Activated naive CD8-positive, alpha-beta T cell treated with anti-CD3 and anti-CD28 coated beads, Interleukin-2, amount 10 ng/mL, durations not matched to agents 7 days and 5 days (primary cell): ENCODE measurements at regions not wholly inside any gene's neighbourhood (a gene's known extent, or its start where the extent isn't known, plus 50 kb on each side); places are given as distances from the start of the nearest gene placed in this dataset.

Source experiments
- ATAC-seq: fragments of 150-1000 bp; cut with Tn5 transposase; one replicate; pipeline ENCODE4 v1.10.0; 2021; ENCODE audit warnings: low read depth, moderate library complexity
- POLR2A ChIA-PET: fragments of 350-600 bp; sonication (Branson Sonifier 250); formaldehyde crosslinking; loops from one replicate; lab custom pipeline; 2021; ENCODE audit warnings: antibody characterized with exemption; lab: Charles Lee
- DNase-seq: peaks from one replicate; pipeline ENCODE4 v3.0.0; 2021
- H3K27ac Mint-ChIP-seq: one replicate; pipeline ENCODE4 v1.8.0; 2022; ENCODE audit warnings: mild to moderate bottlenecking, mixed read lengths
- H3K27me3 Mint-ChIP-seq: one replicate; pipeline ENCODE4 v1.8.0; 2022; ENCODE audit warnings: mild to moderate bottlenecking, moderate library complexity, mixed read lengths
- H3K36me3 Mint-ChIP-seq: one replicate; pipeline ENCODE4 v1.8.0; 2021; ENCODE audit warnings: mild to moderate bottlenecking, mixed read lengths
- H3K4me1 Mint-ChIP-seq: one replicate; pipeline ENCODE4 v1.8.0; 2021; ENCODE audit warnings: mixed read lengths
- H3K4me3 Mint-ChIP-seq: one replicate; pipeline ENCODE4 v1.8.0; 2022; ENCODE audit warnings: mild to moderate bottlenecking, moderate library complexity, mixed read lengths
- H3K9me3 Mint-ChIP-seq: one replicate; pipeline ENCODE4 v1.8.0; 2021; ENCODE audit warnings: mixed read lengths

GRCh38 chr9:82337351-82337750, 348.8 kb downstream of the SPATA31D1 start:
- POLR2A ChIA-PET: no interaction called here
- DNase-seq (no peak), ATAC-seq (no peak)
- Mint-ChIP-seq H3K9me3 (no peaks in the 10 kb centered on the region), H3K4me1 (no peaks in the 10 kb centered on the region), H3K27ac (no peak overlapping the region), H3K27me3 (no peaks in the 10 kb centered on the region), H3K36me3 (no peaks in the 10 kb centered on the region), H3K4me3 (no peak overlapping the region)

- Mint-ChIP-seq H3K9me3 (peaks cover 6% of the 10 kb centered on the region), H3K27ac (no peak overlapping the region), H3K27me3 (no peaks in the 10 kb centered on the region), H3K36me3 (no peaks in the 10 kb centered on the region), H3K4me3 (no peak overlapping the region), H3K4me1 (no peaks in the 10 kb centered on the region)
- DNase-seq (no peak), ATAC-seq (no peak)
- POLR2A ChIA-PET: no interaction called here
Observed at GRCh38 chr9:82342046-82342445, 353.5 kb downstream of the SPATA31D1 start.

GRCh38 chr9:82346040-82346439, 357.5 kb downstream of the SPATA31D1 start:
- POLR2A ChIA-PET: no interaction called here
- Mint-ChIP-seq H3K36me3 (no peaks in the 10 kb centered on the region), H3K4me3 (no peak overlapping the region), H3K9me3 (peaks cover 11% of the 10 kb centered on the region), H3K27ac (no peak overlapping the region), H3K27me3 (no peaks in the 10 kb centered on the region), H3K4me1 (no peaks in the 10 kb centered on the region)
- no peak for DNase-seq
- no peak for ATAC-seq

- H3K9me3 Mint-ChIP-seq: peaks cover 4% of the 10 kb centered on the region
- no peaks in the 10 kb centered on the region for H3K4me1 Mint-ChIP-seq
- ATAC-seq (no peak), DNase-seq (no peak)
- no peak overlapping the region for H3K4me3 Mint-ChIP-seq
- no peaks in the 10 kb centered on the region for H3K36me3 Mint-ChIP-seq
- POLR2A ChIA-PET: no interaction called here
- no peaks in the 10 kb centered on the region for H3K27me3 Mint-ChIP-seq
- H3K27ac Mint-ChIP-seq: no peak overlapping the region
Observed at GRCh38 chr9:82353631-82354278, 365.2 kb downstream of the SPATA31D1 start.

GRCh38 chr9:82354279-82354659, 365.7 kb downstream of the SPATA31D1 start:
- ATAC-seq: no peak
- H3K9me3 Mint-ChIP-seq: peaks cover 4% of the 10 kb centered on the region
- no peak for DNase-seq
- no peak overlapping the region for H3K27ac Mint-ChIP-seq
- no peaks in the 10 kb centered on the region for H3K27me3 Mint-ChIP-seq
- no peaks in the 10 kb centered on the region for H3K4me1 Mint-ChIP-seq
- no peaks in the 10 kb centered on the region for H3K36me3 Mint-ChIP-seq
- H3K4me3 Mint-ChIP-seq: no peak overlapping the region
- POLR2A ChIA-PET: no interaction called here

GRCh38 chr9:82356131-82356530, 367.6 kb downstream of the SPATA31D1 start:
- DNase-seq: no peak
- POLR2A ChIA-PET: no interaction called here
- peaks cover 4% of the 10 kb centered on the region for H3K9me3 Mint-ChIP-seq
- H3K27me3 Mint-ChIP-seq: no peaks in the 10 kb centered on the region
- no peak overlapping the region for H3K27ac Mint-ChIP-seq
- ATAC-seq: no peak
- H3K4me3 Mint-ChIP-seq: no peak overlapping the region
- no peaks in the 10 kb centered on the region for H3K36me3 Mint-ChIP-seq
- H3K4me1 Mint-ChIP-seq: no peaks in the 10 kb centered on the region

- H3K27me3 Mint-ChIP-seq: no peaks in the 10 kb centered on the region
- POLR2A ChIA-PET: no interaction called here
- DNase-seq (no peak), ATAC-seq (no peak)
- H3K4me1 Mint-ChIP-seq: no peaks in the 10 kb centered on the region
- H3K36me3 Mint-ChIP-seq: no peaks in the 10 kb centered on the region
- H3K9me3 Mint-ChIP-seq: peaks cover 4% of the 10 kb centered on the region
- no peak overlapping the region for H3K4me3 Mint-ChIP-seq
- no peak overlapping the region for H3K27ac Mint-ChIP-seq
Observed at GRCh38 chr9:82356871-82357270, 368.3 kb downstream of the SPATA31D1 start.

- peaks cover 2% of the 10 kb centered on the region for H3K9me3 Mint-ChIP-seq
- H3K4me1 Mint-ChIP-seq: no peaks in the 10 kb centered on the region
- no peak overlapping the region for H3K4me3 Mint-ChIP-seq
- POLR2A ChIA-PET: no interaction called here
- DNase-seq (no peak), ATAC-seq (no peak)
- H3K27ac Mint-ChIP-seq: no peak overlapping the region
- no peaks in the 10 kb centered on the region for H3K36me3 Mint-ChIP-seq
- H3K27me3 Mint-ChIP-seq: no peaks in the 10 kb centered on the region
Observed at GRCh38 chr9:82363198-82363597, 374.6 kb downstream of the SPATA31D1 start.

- Mint-ChIP-seq H3K4me3 (no peak overlapping the region), H3K9me3 (peaks cover 2% of the 10 kb centered on the region)
- no peak for ATAC-seq
Observed at GRCh38 chr9:82363682-82364081, 375.1 kb downstream of the SPATA31D1 start.

GRCh38 chr9:82367016-82367415, 378.4 kb downstream of the SPATA31D1 start:
- no peak for DNase-seq
- Mint-ChIP-seq H3K27ac (no peak overlapping the region), H3K4me1 (no peaks in the 10 kb centered on the region), H3K36me3 (no peaks in the 10 kb centered on the region), H3K4me3 (no peak overlapping the region), H3K9me3 (no peaks in the 10 kb centered on the region), H3K27me3 (no peaks in the 10 kb centered on the region)
- POLR2A ChIA-PET: no interaction called here
- no peak for ATAC-seq

More at GRCh38 chr9:82363682-82364081, 375.1 kb downstream of the SPATA31D1 start:
- Mint-ChIP-seq H3K27me3 (no peaks in the 10 kb centered on the region), H3K4me1 (no peaks in the 10 kb centered on the region), H3K27ac (no peak overlapping the region), H3K36me3 (no peaks in the 10 kb centered on the region)
- DNase-seq: no peak
- POLR2A ChIA-PET: no interaction called here

GRCh38 chr9:82367929-82368328, 379.4 kb downstream of the SPATA31D1 start:
- H3K27ac Mint-ChIP-seq: no peak overlapping the region
- DNase-seq: no peak

GRCh38 chr9:82369251-82369945, 380.8 kb downstream of the SPATA31D1 start:
- Mint-ChIP-seq H3K4me1 (no peaks in the 10 kb centered on the region), H3K9me3 (peaks cover 1% of the 10 kb centered on the region), H3K27me3 (no peaks in the 10 kb centered on the region), H3K36me3 (no peaks in the 10 kb centered on the region), H3K27ac (no peak overlapping the region), H3K4me3 (no peak overlapping the region)
- POLR2A ChIA-PET: no interaction called here
- ATAC-seq (no peak), DNase-seq (no peak)

More at GRCh38 chr9:82367929-82368328, 379.4 kb downstream of the SPATA31D1 start:
- H3K9me3 Mint-ChIP-seq: no peaks in the 10 kb centered on the region
- no peak overlapping the region for H3K4me3 Mint-ChIP-seq
- H3K4me1 Mint-ChIP-seq: no peaks in the 10 kb centered on the region
- POLR2A ChIA-PET: no interaction called here
- no peak for ATAC-seq
- H3K27me3 Mint-ChIP-seq: no peaks in the 10 kb centered on the region
- no peaks in the 10 kb centered on the region for H3K36me3 Mint-ChIP-seq

- H3K27ac Mint-ChIP-seq: no peak overlapping the region
- DNase-seq (no peak), ATAC-seq (no peak)
- H3K9me3 Mint-ChIP-seq: peaks cover 1% of the 10 kb centered on the region
- H3K4me1 Mint-ChIP-seq: no peaks in the 10 kb centered on the region
- H3K27me3 Mint-ChIP-seq: no peaks in the 10 kb centered on the region
- POLR2A ChIA-PET: no interaction called here
- H3K36me3 Mint-ChIP-seq: no peaks in the 10 kb centered on the region
- H3K4me3 Mint-ChIP-seq: no peak overlapping the region
Observed at GRCh38 chr9:82375041-82375440, 386.5 kb downstream of the SPATA31D1 start.

GRCh38 chr9:82376677-82377232, 388.2 kb downstream of the SPATA31D1 start:
- DNase-seq (no peak), ATAC-seq (no peak)
- Mint-ChIP-seq H3K27me3 (no peaks in the 10 kb centered on the region), H3K4me3 (no peak overlapping the region), H3K36me3 (no peaks in the 10 kb centered on the region), H3K27ac (no peak overlapping the region), H3K4me1 (no peaks in the 10 kb centered on the region), H3K9me3 (peaks cover 3% of the 10 kb centered on the region)
- POLR2A ChIA-PET: no interaction called here
